ENCODE measurements at regions not wholly inside any gene's neighbourhood (a gene's known extent, or its start where the extent isn't known, plus 50 kb on each side); places are given as distances from the start of the nearest gene placed in this dataset.

- no peak for TF ChIP-seq CTCF (IDR thresholded peaks at IDR 0.05)
- TF ChIP-seq ZFX (IDR thresholded peaks at IDR 0.05; ENCODE audit: borderline replicate concordance) = no peak
Measured at GRCh38 chr16:86970279-86970678, 346.9 kb downstream of the C16orf95 start.

All from 22Rv1 (cell line).